ENCODE measurements at regions not wholly inside any gene's neighbourhood (a gene's known extent, or its start where the extent isn't known, plus 50 kb on each side); places are given as distances from the start of the nearest gene placed in this dataset.

DNA sequence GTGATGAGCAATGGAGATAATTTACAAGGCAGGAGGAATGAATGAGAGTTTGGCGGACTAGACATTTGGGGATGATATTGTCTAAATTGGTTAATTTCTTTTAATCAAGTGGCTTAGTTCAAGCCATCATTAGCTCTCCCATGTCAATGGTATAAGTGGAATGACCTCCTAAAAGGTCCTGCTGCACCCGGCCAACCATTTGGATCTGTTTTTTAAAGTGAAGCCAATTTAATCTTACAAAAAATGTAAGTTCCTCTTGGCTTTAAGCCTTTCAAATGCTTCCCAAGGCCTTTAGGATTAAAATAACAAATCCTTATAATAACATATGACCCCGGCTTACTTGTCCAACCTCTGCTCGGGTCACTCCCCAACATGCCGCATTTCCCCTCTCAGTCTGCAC, 484.4 kb upstream of the ADAMTS9 start:
- no peak overlapping the region for H2AFZ ChIP-seq (ENCODE audit: low read depth)
- H3K9me3 ChIP-seq = no peaks in the 10 kb centered on the region
- H3K36me3 ChIP-seq (replicated peaks in 1 of 2; ENCODE audit: control insufficient read depth in 1 of 2, insufficient read depth in 2 of 2, low read length in 1 of 2) = no peaks in the 10 kb centered on the region
- ChIA-PET CTCF (interaction anchor here (1.2 to 2.8 kb wide), 3 partner anchors 9 to 642 kb away, joined by 4 to 18 read pairs (median 5); no protein-coding TSS in a partner anchor), POLR2A (no interaction called here)
- H3K9ac ChIP-seq = no peak overlapping the region
- TF ChIP-seq SMC3 (IDR thresholded peaks at IDR 0.05; ENCODE audit: low read depth, low read length) = no peak
- TF ChIP-seq, protein P1, sequence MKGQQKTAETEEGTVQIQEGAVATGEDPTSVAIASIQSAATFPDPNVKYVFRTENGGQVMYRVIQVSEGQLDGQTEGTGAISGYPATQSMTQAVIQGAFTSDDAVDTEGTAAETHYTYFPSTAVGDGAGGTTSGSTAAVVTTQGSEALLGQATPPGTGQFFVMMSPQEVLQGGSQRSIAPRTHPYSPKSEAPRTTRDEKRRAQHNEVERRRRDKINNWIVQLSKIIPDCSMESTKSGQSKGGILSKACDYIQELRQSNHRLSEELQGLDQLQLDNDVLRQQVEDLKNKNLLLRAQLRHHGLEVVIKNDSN (IDR thresholded peaks at IDR 0.05; ENCODE audit: borderline replicate concordance, low read depth) = no peak
- TF ChIP-seq EZH2phosphoT487 (IDR thresholded peaks at IDR 0.05; ENCODE audit: borderline replicate concordance, low read depth) = no peak
- TF ChIP-seq RFX5 (IDR thresholded peaks at IDR 0.05; ENCODE audit: low read length) = no peak
- no peak for TF ChIP-seq FOXJ3 (CRISPR knock-in tag; IDR thresholded peaks at IDR 0.05)
- no peak for TF ChIP-seq TEAD4 (IDR thresholded peaks at IDR 0.05; ENCODE audit: borderline replicate concordance, insufficient read depth)
- no peak for TF ChIP-seq MXI1 (IDR thresholded peaks at IDR 0.05; ENCODE audit: low read depth, low read length)
- no peak for TF ChIP-seq RXRA (IDR thresholded peaks at IDR 0.05; ENCODE audit: borderline replicate concordance, low read depth)
- H3K27ac ChIP-seq (ENCODE audit: low read depth in 2 of 2, low read length in 1 of 2) = no peak overlapping the region; a peak in 1 of 4 replicates
- H3K9me2 ChIP-seq = no peaks in the 10 kb centered on the region
- H3K4me1 ChIP-seq (ENCODE audit: control insufficient read depth in 1 of 2, insufficient read depth in 2 of 2, low read depth in 1 of 2, low read length in 1 of 2) = peaks cover 0 to 26% of the 10 kb centered on the region in 2 experiments; a peak in 2 of 4 replicates
- no peaks in the 10 kb centered on the region for H3K27me3 ChIP-seq (ENCODE audit: insufficient read depth)
- H3K4me3 ChIP-seq (ENCODE audit: low read depth in 2 of 2, low read length in 1 of 2) = no peak overlapping the region
- no peaks in the 10 kb centered on the region for H3K79me2 ChIP-seq (ENCODE audit: insufficient read depth)
- no peak for DNase-seq
- no peaks in the 10 kb centered on the region for H3F3A ChIP-seq (replicated peaks; ENCODE audit: insufficient read depth)
- 94% methylated on average over 5 of the region's 5 CpGs for WGBS (ENCODE audit: low lambda C conversion rate)
- H4K20me1 ChIP-seq (ENCODE audit: insufficient read depth) = no peaks in the 10 kb centered on the region
- H3K4me2 ChIP-seq = no peak overlapping the region

DNA sequence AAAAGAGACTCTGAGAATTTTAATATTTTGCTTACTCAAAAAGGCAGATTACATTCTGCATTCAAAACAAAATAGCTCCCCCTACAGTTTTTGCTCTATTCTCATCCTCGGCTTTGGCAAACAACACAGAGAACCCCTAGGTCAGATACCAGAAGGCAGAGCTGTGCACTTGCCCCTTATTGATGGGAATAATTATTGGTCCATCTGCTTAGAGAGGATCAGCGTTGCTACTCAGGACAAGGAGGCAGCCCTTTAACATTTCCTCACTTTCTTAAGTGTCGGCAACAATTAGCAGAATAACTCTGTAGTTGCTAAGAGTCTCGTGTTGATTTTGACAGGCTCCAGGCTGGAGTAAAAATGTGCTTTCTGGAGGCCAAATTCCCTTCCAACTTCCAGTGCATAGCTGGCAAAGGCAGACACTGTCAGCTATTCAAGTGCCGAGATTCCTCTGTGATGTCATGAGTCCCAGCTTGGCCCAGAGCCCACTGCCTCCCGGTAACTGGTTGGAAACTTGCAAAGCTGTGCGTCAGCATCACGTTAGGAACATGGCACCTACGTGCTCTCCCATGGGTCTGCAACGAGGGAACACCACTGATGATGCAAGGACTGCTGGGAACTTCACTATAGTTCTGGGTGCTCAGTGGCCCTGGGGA, 482.7 kb upstream of the ADAMTS9 start:
- H3K36me3 ChIP-seq (replicated peaks in 1 of 2; ENCODE audit: control insufficient read depth in 1 of 2, insufficient read depth in 2 of 2, low read length in 1 of 2) = no peaks in the 10 kb centered on the region
- no peak overlapping the region for H2AFZ ChIP-seq (ENCODE audit: low read depth)
- no peaks in the 10 kb centered on the region for H3K79me2 ChIP-seq (ENCODE audit: insufficient read depth)
- ChIA-PET POLR2A (interaction anchor here (1.1 to 1.4 kb wide), 3 partner anchors 31 to 482 kb away, joined by 4 to 5 read pairs (median 4); partner anchors contain the start of gene ADAMTS9), CTCF (interaction anchor here (0.7 to 2.9 kb wide), 43 partner anchors 10 to 1138 kb away, joined by 3 to 22 read pairs (median 4); partner anchors contain the start of gene ADAMTS9)
- WGBS (ENCODE audit: low lambda C conversion rate) = 45% methylated on average over 10 of the region's 10 CpGs
- no peaks in the 10 kb centered on the region for H3K9me2 ChIP-seq
- no peaks in the 10 kb centered on the region for H3K27me3 ChIP-seq (ENCODE audit: insufficient read depth)
- H3K9ac ChIP-seq = no peak overlapping the region
- no peak overlapping the region for H3K4me2 ChIP-seq
- no peaks in the 10 kb centered on the region for H3K9me3 ChIP-seq
- H3K4me1 ChIP-seq (ENCODE audit: control insufficient read depth in 1 of 2, insufficient read depth in 2 of 2, low read depth in 1 of 2, low read length in 1 of 2) = peaks cover 0 to 18% of the 10 kb centered on the region in 2 experiments; a peak in 2 of 4 replicates
- no peaks in the 10 kb centered on the region for H4K20me1 ChIP-seq (ENCODE audit: insufficient read depth)
- H3F3A ChIP-seq (replicated peaks; ENCODE audit: insufficient read depth) = no peaks in the 10 kb centered on the region
- H3K27ac ChIP-seq (ENCODE audit: low read depth in 2 of 2, low read length in 1 of 2) = peak overlapping the region in 1 of 2 experiments; percentile 86; a peak in 2 of 4 replicates
- H3K4me3 ChIP-seq (ENCODE audit: low read depth in 2 of 2, low read length in 1 of 2) = no peak overlapping the region
- DNase-seq = peak; percentile 43
- TF ChIP-seq EZH2phosphoT487 (IDR thresholded peaks at IDR 0.05; ENCODE audit: borderline replicate concordance, low read depth) = no peak
- TF ChIP-seq FOXJ3 (CRISPR knock-in tag; IDR thresholded peaks at IDR 0.05) = no peak
- TF ChIP-seq MEF2A (IDR thresholded peaks at IDR 0.05; ENCODE audit: borderline replicate concordance, low read depth) = no peak
- TF ChIP-seq CHD2 (IDR thresholded peaks at IDR 0.05; ENCODE audit: low read length, partially characterized antibody) = peak; percentile 5
- TF ChIP-seq GATA2 (CRISPR knock-in tag; IDR thresholded peaks at IDR 0.05) = no peak
- TF ChIP-seq, protein P1 (IDR thresholded peaks at IDR 0.05; ENCODE audit: borderline replicate concordance, low read depth) = no peak
- no peak for TF ChIP-seq NRF1 (IDR thresholded peaks at IDR 0.05; ENCODE audit: low read depth, low read length)
- no peak for TF ChIP-seq YY1 (IDR thresholded peaks at IDR 0.05; ENCODE audit: low read depth)
- TF ChIP-seq GABPA (IDR thresholded peaks at IDR 0.05; ENCODE audit: low read depth) = no peak
- TF ChIP-seq, protein P2, sequence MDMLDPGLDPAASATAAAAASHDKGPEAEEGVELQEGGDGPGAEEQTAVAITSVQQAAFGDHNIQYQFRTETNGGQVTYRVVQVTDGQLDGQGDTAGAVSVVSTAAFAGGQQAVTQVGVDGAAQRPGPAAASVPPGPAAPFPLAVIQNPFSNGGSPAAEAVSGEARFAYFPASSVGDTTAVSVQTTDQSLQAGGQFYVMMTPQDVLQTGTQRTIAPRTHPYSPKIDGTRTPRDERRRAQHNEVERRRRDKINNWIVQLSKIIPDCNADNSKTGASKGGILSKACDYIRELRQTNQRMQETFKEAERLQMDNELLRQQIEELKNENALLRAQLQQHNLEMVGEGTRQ (IDR thresholded peaks at IDR 0.05; ENCODE audit: borderline replicate concordance, low read depth, low read length) = no peak
- TF ChIP-seq FOSL2 (IDR thresholded peaks at IDR 0.05; ENCODE audit: borderline replicate concordance, low read depth) = no peak
- TF ChIP-seq FOXM1 (IDR thresholded peaks at IDR 0.05; ENCODE audit: low read depth) = no peak
- TF ChIP-seq RCOR1 (IDR thresholded peaks at IDR 0.05; ENCODE audit: low read length) = 0 out of 2 replicates have a peak, but pooled peaks have one; percentile 6
- TF ChIP-seq MXI1 (IDR thresholded peaks at IDR 0.05; ENCODE audit: low read depth, low read length) = no peak
- TF ChIP-seq POLR2AphosphoS5 (IDR thresholded peaks at IDR 0.05; ENCODE audit: low read depth, low read length) = no peak
- no peak for TF ChIP-seq TAF1 (IDR thresholded peaks at IDR 0.05; ENCODE audit: borderline replicate concordance, low read depth, low read length)
- TF ChIP-seq, protein P3, sequence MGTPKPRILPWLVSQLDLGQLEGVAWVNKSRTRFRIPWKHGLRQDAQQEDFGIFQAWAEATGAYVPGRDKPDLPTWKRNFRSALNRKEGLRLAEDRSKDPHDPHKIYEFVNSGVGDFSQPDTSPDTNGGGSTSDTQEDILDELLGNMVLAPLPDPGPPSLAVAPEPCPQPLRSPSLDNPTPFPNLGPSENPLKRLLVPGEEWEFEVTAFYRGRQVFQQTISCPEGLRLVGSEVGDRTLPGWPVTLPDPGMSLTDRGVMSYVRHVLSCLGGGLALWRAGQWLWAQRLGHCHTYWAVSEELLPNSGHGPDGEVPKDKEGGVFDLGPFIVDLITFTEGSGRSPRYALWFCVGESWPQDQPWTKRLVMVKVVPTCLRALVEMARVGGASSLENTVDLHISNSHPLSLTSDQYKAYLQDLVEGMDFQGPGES (IDR thresholded peaks at IDR 0.05; ENCODE audit: low read depth, low read length) = no peak
- peak; percentile 64 for TF ChIP-seq SMC3 (IDR thresholded peaks at IDR 0.05; ENCODE audit: low read depth, low read length)
- TF ChIP-seq ELF1 (IDR thresholded peaks at IDR 0.05) = no peak
- no peak for TF ChIP-seq SIN3A (IDR thresholded peaks at IDR 0.05; ENCODE audit: borderline replicate concordance, low read depth, low read length)
- TF ChIP-seq EP300 (IDR thresholded peaks at IDR 0.05; ENCODE audit: borderline replicate concordance in 1 of 2, low read depth in 1 of 2, low read length in 1 of 2) = peak in 1 of 2 experiments; percentile 53; a peak in 1 of 4 replicates
